ENCODE measurements at regions not wholly inside any gene's neighbourhood (a gene's known extent, or its start where the extent isn't known, plus 50 kb on each side); places are given as distances from the start of the nearest gene placed in this dataset.
"Not testable (repeated sequence)": the region's sequence is repeated elsewhere in the genome, so short reads cannot be mapped to it uniquely, and the experiment has no call there.

GRCh38 chr5:118321081-118321480 is 667.3 kb downstream of the DTWD2 start:
- H3K36me3 ChIP-seq: no peaks in the 10 kb centered on the region
- no peaks in the 10 kb centered on the region; the same call in 1 of the 2 replicates for H3K27me3 ChIP-seq (replicated peaks)
- H3K4me1 ChIP-seq (replicated peaks): no peaks in the 10 kb centered on the region
- no peaks in the 10 kb centered on the region; the same call in none of the 2 replicates for H3K9me3 ChIP-seq (replicated peaks)
- H3K27ac ChIP-seq: no peak overlapping the region
- DNase-seq (ENCODE audit: low read depth in 1 of 2, low spot score in 2 of 2): no peak
- no peak overlapping the region for H3K4me3 ChIP-seq

GRCh38 chr5:118320121-118320520 is 668.2 kb downstream of the DTWD2 start:
- H3K4me1 ChIP-seq (replicated peaks): no peaks in the 10 kb centered on the region
- H3K27me3 ChIP-seq (replicated peaks): no peaks in the 10 kb centered on the region; the same call in 1 of the 2 replicates
- no peak for DNase-seq (ENCODE audit: low read depth in 1 of 2, low spot score in 2 of 2)
- no peaks in the 10 kb centered on the region for H3K36me3 ChIP-seq
- H3K27ac ChIP-seq: no peak overlapping the region
- no peak overlapping the region for H3K4me3 ChIP-seq
- H3K9me3 ChIP-seq (replicated peaks): no peaks in the 10 kb centered on the region; the same call in none of the 2 replicates

GRCh38 chr5:118314931-118315330 is 673.4 kb downstream of the DTWD2 start:
- no peak overlapping the region for H3K4me3 ChIP-seq
- no peaks in the 10 kb centered on the region; the same call in 1 of the 2 replicates for H3K27me3 ChIP-seq (replicated peaks)
- H3K4me1 ChIP-seq (replicated peaks): no peaks in the 10 kb centered on the region
- H3K27ac ChIP-seq: no peak overlapping the region
- no peaks in the 10 kb centered on the region; the same call in 1 of the 2 replicates for H3K9me3 ChIP-seq (replicated peaks)
- no peak for DNase-seq (ENCODE audit: low read depth in 1 of 2, low spot score in 2 of 2)
- no peaks in the 10 kb centered on the region for H3K36me3 ChIP-seq

- no peaks in the 10 kb centered on the region for H3K36me3 ChIP-seq
- no peaks in the 10 kb centered on the region for H3K4me1 ChIP-seq (replicated peaks)
- H3K27me3 ChIP-seq (replicated peaks): no peaks in the 10 kb centered on the region
- peaks cover 11% of the 10 kb centered on the region for H3K9me3 ChIP-seq (replicated peaks)
- H3K27ac ChIP-seq: no peak overlapping the region
- H3K4me3 ChIP-seq: no peak overlapping the region
- no peak for DNase-seq (ENCODE audit: low read depth in 1 of 2, low spot score in 2 of 2)
Measured at GRCh38 chr5:118311103-118311819, 677.1 kb downstream of the DTWD2 start.

GRCh38 chr5:118310401-118310800 is 677.9 kb downstream of the DTWD2 start:
- Histone ChIP-seq H3K27ac (no peak overlapping the region), H3K36me3 (no peaks in the 10 kb centered on the region), H3K4me3 (no peak overlapping the region), H3K4me1 (replicated peaks) (no peaks in the 10 kb centered on the region), H3K9me3 (replicated peaks) (peaks cover 11% of the 10 kb centered on the region), H3K27me3 (replicated peaks) (no peaks in the 10 kb centered on the region)
- DNase-seq (ENCODE audit: low read depth in 1 of 2, low spot score in 2 of 2): no peak

- DNase-seq (ENCODE audit: low read depth in 1 of 2, low spot score in 2 of 2): no peak
- no peaks in the 10 kb centered on the region for H3K27me3 ChIP-seq (replicated peaks)
- H3K4me1 ChIP-seq (replicated peaks): no peaks in the 10 kb centered on the region
- H3K36me3 ChIP-seq: no peaks in the 10 kb centered on the region
- H3K4me3 ChIP-seq: no peak overlapping the region
- no peak overlapping the region for H3K27ac ChIP-seq
- peaks cover 4% of the 10 kb centered on the region for H3K9me3 ChIP-seq (replicated peaks)
Measured at GRCh38 chr5:118303296-118303695, 685.1 kb downstream of the DTWD2 start.

- Histone ChIP-seq H3K27me3 (replicated peaks) (no peaks in the 10 kb centered on the region), H3K4me1 (replicated peaks) (no peaks in the 10 kb centered on the region), H3K27ac (no peak overlapping the region), H3K9me3 (replicated peaks) (no peaks in the 10 kb centered on the region), H3K4me3 (no peak overlapping the region), H3K36me3 (no peaks in the 10 kb centered on the region)
- DNase-seq (ENCODE audit: low read depth in 1 of 2, low spot score in 2 of 2): no peak
Measured at GRCh38 chr5:118302786-118303185, 685.6 kb downstream of the DTWD2 start.

GRCh38 chr5:118301696-118302095 is 686.7 kb downstream of the DTWD2 start:
- Histone ChIP-seq H3K36me3 (no peaks in the 10 kb centered on the region), H3K27ac (no peak overlapping the region), H3K27me3 (replicated peaks) (no peaks in the 10 kb centered on the region), H3K4me1 (replicated peaks) (no peaks in the 10 kb centered on the region), H3K4me3 (no peak overlapping the region), H3K9me3 (replicated peaks) (no peaks in the 10 kb centered on the region)
- no peak for DNase-seq (ENCODE audit: low read depth in 1 of 2, low spot score in 2 of 2)

GRCh38 chr5:118295045-118295444 is 693.3 kb downstream of the DTWD2 start:
- Histone ChIP-seq H3K36me3 (no peaks in the 10 kb centered on the region), H3K4me1 (replicated peaks) (no peaks in the 10 kb centered on the region), H3K9me3 (replicated peaks) (no peaks in the 10 kb centered on the region), H3K27me3 (replicated peaks) (no peaks in the 10 kb centered on the region), H3K27ac (no peak overlapping the region), H3K4me3 (no peak overlapping the region)
- DNase-seq (ENCODE audit: low read depth in 1 of 2, low spot score in 2 of 2): no peak

- no peak overlapping the region for H3K27ac ChIP-seq
- H3K4me1 ChIP-seq (replicated peaks): no peaks in the 10 kb centered on the region
- H3K9me3 ChIP-seq (replicated peaks): no peaks in the 10 kb centered on the region
- no peak overlapping the region for H3K4me3 ChIP-seq
- H3K36me3 ChIP-seq: no peaks in the 10 kb centered on the region
- DNase-seq (ENCODE audit: low read depth in 1 of 2, low spot score in 2 of 2): no peak
- no peaks in the 10 kb centered on the region for H3K27me3 ChIP-seq (replicated peaks)
Measured at GRCh38 chr5:118293378-118293777, 695.0 kb downstream of the DTWD2 start.

- no peaks in the 10 kb centered on the region for H3K9me3 ChIP-seq (replicated peaks)
- no peak overlapping the region for H3K27ac ChIP-seq
- H3K4me3 ChIP-seq: no peak overlapping the region
- H3K4me1 ChIP-seq (replicated peaks): no peaks in the 10 kb centered on the region
- no peaks in the 10 kb centered on the region for H3K27me3 ChIP-seq (replicated peaks)
- DNase-seq (ENCODE audit: low read depth in 1 of 2, low spot score in 2 of 2): no peak
- no peaks in the 10 kb centered on the region for H3K36me3 ChIP-seq
Measured at GRCh38 chr5:118290204-118290603, 698.1 kb downstream of the DTWD2 start.

GRCh38 chr5:118284230-118284629 is 704.1 kb downstream of the DTWD2 start:
- DNase-seq (ENCODE audit: low read depth in 1 of 2, low spot score in 2 of 2); H3K4me3 ChIP-seq; H3K27ac ChIP-seq; H3K27me3 ChIP-seq (replicated peaks); H3K36me3 ChIP-seq; H3K4me1 ChIP-seq (replicated peaks); H3K9me3 ChIP-seq (replicated peaks): not testable (repeated sequence)

GRCh38 chr5:118282480-118283038 is 705.8 kb downstream of the DTWD2 start:
- H3K27ac ChIP-seq; H3K27me3 ChIP-seq (replicated peaks); DNase-seq (ENCODE audit: low read depth in 1 of 2, low spot score in 2 of 2); H3K4me1 ChIP-seq (replicated peaks); H3K4me3 ChIP-seq; H3K9me3 ChIP-seq (replicated peaks); H3K36me3 ChIP-seq: not testable (repeated sequence)

- no peak for DNase-seq (ENCODE audit: low read depth in 1 of 2, low spot score in 2 of 2)
- 0 out of 2 replicates have a peak, but pooled peaks cover 3% of the 10 kb centered on the region for H3K9me3 ChIP-seq (replicated peaks)
- H3K27me3 ChIP-seq (replicated peaks): no peaks in the 10 kb centered on the region
- H3K4me1 ChIP-seq (replicated peaks): no peaks in the 10 kb centered on the region
- H3K36me3 ChIP-seq: no peaks in the 10 kb centered on the region
- no peak overlapping the region for H3K27ac ChIP-seq
- no peak overlapping the region for H3K4me3 ChIP-seq
Measured at GRCh38 chr5:118279540-118280294, 708.6 kb downstream of the DTWD2 start.

All from SJSA1 (cell line).